BJ (cell line): ENCODE measurements at regions not wholly inside any gene's neighbourhood (a gene's known extent, or its start where the extent isn't known, plus 50 kb on each side); places are given as distances from the start of the nearest gene placed in this dataset.

Experiments
- CTCF ChIA-PET: fragments of 350-600 bp; formaldehyde crosslinking; extraction: SDS; loops from one replicate; lab custom pipeline; 2021; ENCODE audit warnings: antibody characterized with exemption, inconsistent platforms; lab: Yijun Ruan, JAX
- POLR2A ChIA-PET: fragments of 300-600 bp; sonication (Branson Sonifier 250); formaldehyde crosslinking; extraction: SDS; loops from one replicate; lab custom pipeline; 2021; ENCODE audit warnings: antibody characterized with exemption; lab: Charles Lee
- DNase-seq: peaks from one replicate; pipeline ENCODE4 v3.0.0-alpha.2; 2011; ENCODE audit warnings: low read depth
- H3K27me3 ChIP-seq: 2 replicates; pipeline ENCODE4 v1.6.0; 2011; ENCODE audit warnings: low read length; ENCODE audit not compliant: control insufficient read depth, insufficient read depth
- H3K36me3 ChIP-seq: 2 replicates; pipeline ENCODE4 v1.5.1; 2011; ENCODE audit warnings: low read length; ENCODE audit not compliant: control insufficient read depth, insufficient read depth
- H3K4me3 ChIP-seq: 2 replicates; pipeline ENCODE4 v1.5.1; 2011; ENCODE audit warnings: low read depth, mild to moderate bottlenecking, control low read depth, low read length
- TF ChIP-seq, protein P1 (sequence below): IDR thresholded peaks from 2 replicates; pipeline ENCODE4 v1.5.1; 2011; ENCODE audit warnings: low read depth, mild to moderate bottlenecking, control low read depth, inconsistent platforms, low read length, moderate library complexity; ENCODE audit not compliant: insufficient read depth

DNA sequence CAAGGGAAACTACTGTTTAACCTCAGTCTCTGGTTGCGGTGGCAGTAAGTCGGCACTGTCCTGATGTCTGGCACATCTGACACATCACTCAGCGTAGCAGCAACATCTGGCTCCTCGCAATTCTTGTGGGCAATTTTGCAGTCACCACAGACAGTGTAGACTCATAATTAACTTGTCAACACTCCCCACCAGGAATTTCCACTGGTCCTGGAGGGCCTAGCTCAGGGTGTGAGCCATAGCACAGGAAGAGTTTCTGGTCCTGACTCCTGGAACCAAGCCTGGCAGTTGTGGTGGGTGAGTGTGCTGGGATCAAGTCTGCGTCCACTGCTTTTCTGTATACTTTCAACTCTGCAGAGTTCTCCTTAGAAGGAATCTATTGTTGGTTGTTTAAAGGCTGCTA lies 209.7 kb downstream of the SNX19 start:
- ChIA-PET POLR2A (no interaction called here), CTCF (interaction anchor here (0.5 to 1.1 kb wide), 2 partner anchors 11 to 111 kb away, joined by 4 to 5 read pairs; no protein-coding TSS in a partner anchor)
- Histone ChIP-seq H3K36me3 (no peaks in the 10 kb centered on the region), H3K4me3 (no peak overlapping the region), H3K27me3 (no peaks in the 10 kb centered on the region; the same call in 1 of the 2 replicates)
- TF ChIP-seq, protein P1, sequence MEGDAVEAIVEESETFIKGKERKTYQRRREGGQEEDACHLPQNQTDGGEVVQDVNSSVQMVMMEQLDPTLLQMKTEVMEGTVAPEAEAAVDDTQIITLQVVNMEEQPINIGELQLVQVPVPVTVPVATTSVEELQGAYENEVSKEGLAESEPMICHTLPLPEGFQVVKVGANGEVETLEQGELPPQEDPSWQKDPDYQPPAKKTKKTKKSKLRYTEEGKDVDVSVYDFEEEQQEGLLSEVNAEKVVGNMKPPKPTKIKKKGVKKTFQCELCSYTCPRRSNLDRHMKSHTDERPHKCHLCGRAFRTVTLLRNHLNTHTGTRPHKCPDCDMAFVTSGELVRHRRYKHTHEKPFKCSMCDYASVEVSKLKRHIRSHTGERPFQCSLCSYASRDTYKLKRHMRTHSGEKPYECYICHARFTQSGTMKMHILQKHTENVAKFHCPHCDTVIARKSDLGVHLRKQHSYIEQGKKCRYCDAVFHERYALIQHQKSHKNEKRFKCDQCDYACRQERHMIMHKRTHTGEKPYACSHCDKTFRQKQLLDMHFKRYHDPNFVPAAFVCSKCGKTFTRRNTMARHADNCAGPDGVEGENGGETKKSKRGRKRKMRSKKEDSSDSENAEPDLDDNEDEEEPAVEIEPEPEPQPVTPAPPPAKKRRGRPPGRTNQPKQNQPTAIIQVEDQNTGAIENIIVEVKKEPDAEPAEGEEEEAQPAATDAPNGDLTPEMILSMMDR: no peak
- no peak for DNase-seq

DNA sequence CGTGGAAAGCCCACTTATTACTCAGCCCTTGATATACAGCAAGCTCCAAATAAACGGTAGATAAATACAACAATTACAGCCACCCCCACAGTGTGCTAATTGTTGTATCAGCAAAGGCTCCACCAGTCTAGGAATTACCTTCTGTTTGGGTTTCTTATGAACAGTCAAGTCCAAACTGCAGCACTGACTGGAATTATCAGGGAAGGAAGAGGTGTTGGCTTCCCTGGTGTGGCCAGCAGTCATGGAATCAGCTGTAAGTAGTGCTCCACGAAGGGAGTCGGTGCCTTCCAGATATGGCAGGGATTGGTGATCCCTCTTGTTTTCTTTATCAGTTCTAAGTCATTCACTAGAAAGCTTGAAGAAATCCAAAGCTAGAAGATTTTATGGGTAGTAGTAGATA lies 209.1 kb downstream of the SNX19 start:
- TF ChIP-seq, protein P1: no peak
- Histone ChIP-seq H3K27me3 (no peaks in the 10 kb centered on the region; the same call in 1 of the 2 replicates), H3K4me3 (no peak overlapping the region), H3K36me3 (no peaks in the 10 kb centered on the region)
- DNase-seq: no peak
- POLR2A ChIA-PET: no interaction called here
- CTCF ChIA-PET: interaction anchor here (0.5 to 1.1 kb wide), 3 partner anchors 11 to 129 kb away, joined by 3 to 5 read pairs (median 4); no protein-coding TSS in a partner anchor

DNA sequence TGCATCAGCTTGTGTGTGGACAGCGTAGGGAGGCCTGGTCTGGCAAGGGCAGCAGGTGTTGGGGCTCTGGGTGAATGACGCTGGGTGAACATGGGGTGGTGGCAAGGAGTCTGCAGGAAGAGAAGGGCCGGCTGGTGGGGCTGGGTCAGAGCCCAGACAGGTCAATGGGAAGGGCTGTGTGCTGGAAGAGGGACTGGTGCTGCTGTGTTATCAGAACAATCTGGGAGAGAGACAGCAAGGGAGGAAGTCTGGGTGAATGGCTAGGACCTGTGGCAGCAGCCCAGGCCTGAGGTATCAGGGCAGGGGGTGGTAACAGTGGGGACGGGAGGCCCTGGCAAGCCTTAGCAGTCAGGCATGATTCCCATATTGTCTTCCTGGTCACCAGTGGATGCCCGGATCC lies 206.7 kb downstream of the SNX19 start:
- DNase-seq: no peak
- Histone ChIP-seq H3K27me3 (no peaks in the 10 kb centered on the region; the same call in 1 of the 2 replicates), H3K36me3 (no peaks in the 10 kb centered on the region), H3K4me3 (no peak overlapping the region)
- ChIA-PET POLR2A (no interaction called here), CTCF (no interaction called here)
- TF ChIP-seq, protein P1: no peak

DNA sequence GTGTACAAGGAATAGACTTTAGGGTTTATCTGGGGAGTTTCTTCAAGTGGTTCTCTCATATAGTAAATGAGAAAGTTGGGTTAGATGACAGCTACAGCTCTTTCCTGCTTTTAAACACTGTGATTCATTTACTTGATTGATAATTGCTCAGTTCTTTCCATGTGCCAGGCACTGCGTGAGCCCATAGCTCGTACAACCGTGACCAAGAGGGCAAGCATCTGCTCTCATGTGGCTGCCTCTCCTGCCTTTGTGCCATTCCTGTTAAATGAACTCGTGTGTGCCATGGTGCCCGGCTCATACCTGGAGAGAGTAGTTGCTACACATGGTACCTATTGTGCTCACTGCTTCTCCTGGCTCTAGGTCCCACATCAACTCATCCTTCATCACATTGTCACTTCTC lies 206.3 kb downstream of the SNX19 start:
- POLR2A ChIA-PET: no interaction called here
- CTCF ChIA-PET: interaction anchor here (0.7 kb wide), 1 partner anchor 30 kb away, joined by 5 read pairs; no protein-coding TSS in a partner anchor
- TF ChIP-seq, protein P1: no peak
- no peaks in the 10 kb centered on the region; the same call in 1 of the 2 replicates for H3K27me3 ChIP-seq
- no peak for DNase-seq
- no peak overlapping the region for H3K4me3 ChIP-seq
- H3K36me3 ChIP-seq: no peaks in the 10 kb centered on the region

DNA sequence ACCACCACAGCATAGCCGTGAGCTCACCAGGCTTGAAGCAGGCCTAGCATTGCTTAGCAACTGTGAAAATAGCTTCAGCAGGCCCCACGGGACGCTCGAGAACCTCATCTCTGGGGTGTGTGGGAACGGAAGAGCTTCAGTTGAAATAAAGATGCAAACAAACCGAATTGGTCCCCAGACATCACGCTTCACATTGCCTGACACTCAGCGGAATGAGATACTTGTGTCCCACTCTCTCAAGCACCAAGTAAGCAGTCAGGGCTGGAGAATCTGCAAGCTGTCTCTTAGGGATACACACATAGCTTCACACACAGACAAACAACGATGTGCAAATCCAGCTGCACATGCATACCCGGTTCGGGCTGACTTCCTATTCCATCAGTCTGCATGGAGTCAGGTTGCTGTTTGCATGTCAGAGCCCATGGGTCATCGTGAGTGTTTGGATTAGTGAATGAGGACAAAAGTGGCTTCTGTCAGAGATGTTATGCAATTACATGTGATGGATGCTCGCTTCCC lies 205.7 kb downstream of the SNX19 start:
- ChIA-PET POLR2A (no interaction called here), CTCF (interaction anchor here (0.7 to 0.8 kb wide), 2 partner anchors 9 to 29 kb away, joined by 5 to 8 read pairs; no protein-coding TSS in a partner anchor)
- TF ChIP-seq, protein P1: no peak
- no peak for DNase-seq
- H3K36me3 ChIP-seq: no peaks in the 10 kb centered on the region
- H3K27me3 ChIP-seq: no peaks in the 10 kb centered on the region; the same call in 1 of the 2 replicates
- H3K4me3 ChIP-seq: no peak overlapping the region
